HG02970 (cell line): ENCODE measurements at regions not wholly inside any gene's neighbourhood (a gene's known extent, or its start where the extent isn't known, plus 50 kb on each side); places are given as distances from the start of the nearest gene placed in this dataset.
"Not testable (repeated sequence)": the region's sequence is repeated elsewhere in the genome, so short reads cannot be mapped to it uniquely, and the experiment has no call there.

Experiments used
- ATAC-seq: cut with Tn5 transposase; IDR thresholded peaks from one replicate; pipeline ENCODE4 v1.9.1; 2021; ENCODE audit warnings: mild to moderate bottlenecking, moderate library complexity, moderate number of reproducible peaks; ENCODE audit not compliant: unreplicated experiment, low FRiP score

GRCh38 chr16:79381603-79382042 is 218.9 kb downstream of the MAF start:
- no peak for ATAC-seq

GRCh38 chr16:79380995-79381602 is 219.4 kb downstream of the MAF start:
- no peak for ATAC-seq

GRCh38 chr16:79379095-79379494 is 221.4 kb downstream of the MAF start:
- ATAC-seq, result no peak

- not testable (repeated sequence) for ATAC-seq
These were observed 223.5 kb downstream of the MAF start for GRCh38 chr16:79377082-79377481.

GRCh38 chr16:79375351-79375750 is 225.2 kb downstream of the MAF start:
- ATAC-seq, result no peak

- no peak for ATAC-seq
These were observed 227.9 kb downstream of the MAF start for GRCh38 chr16:79372503-79373184.

GRCh38 chr16:79370736-79371135 is 229.8 kb downstream of the MAF start:
- ATAC-seq, result no peak

GRCh38 chr16:79369796-79370195 is 230.7 kb downstream of the MAF start:
- ATAC-seq, result no peak

- no peak for ATAC-seq
These were observed 232.7 kb downstream of the MAF start for GRCh38 chr16:79367822-79368221.

GRCh38 chr16:79366635-79367034 is 233.9 kb downstream of the MAF start:
- no peak for ATAC-seq

GRCh38 chr16:79365702-79366101 is 234.8 kb downstream of the MAF start:
- ATAC-seq, result no peak

- no peak for ATAC-seq
These were observed 237.1 kb downstream of the MAF start for GRCh38 chr16:79363484-79363883.

- ATAC-seq, result no peak
These were observed 237.5 kb downstream of the MAF start for GRCh38 chr16:79363035-79363434.

GRCh38 chr16:79362300-79362970 is 238.1 kb downstream of the MAF start:
- ATAC-seq, result no peak

- no peak for ATAC-seq
These were observed 239.3 kb downstream of the MAF start for GRCh38 chr16:79361132-79361751.

- no peak for ATAC-seq
These were observed 240.3 kb downstream of the MAF start for GRCh38 chr16:79360267-79360666.

- no peak for ATAC-seq
These were observed 241.5 kb downstream of the MAF start for GRCh38 chr16:79359082-79359481.

- no peak for ATAC-seq
These were observed 242.3 kb downstream of the MAF start for GRCh38 chr16:79358188-79358587.

GRCh38 chr16:79355600-79356358 is 244.8 kb downstream of the MAF start:
- ATAC-seq, result no peak

- no peak for ATAC-seq
These were observed 248.6 kb downstream of the MAF start for GRCh38 chr16:79351927-79352326.

- no peak for ATAC-seq
These were observed 250.7 kb downstream of the MAF start for GRCh38 chr16:79349803-79350202.
